EH (cell line): ENCODE measurements at regions not wholly inside any gene's neighbourhood (a gene's known extent, or its start where the extent isn't known, plus 50 kb on each side); places are given as distances from the start of the nearest gene placed in this dataset.

Experiments used
- DNase-seq: peaks from one replicate; pipeline ENCODE4 v3.0.0-alpha.2; 2015; ENCODE audit warnings: low read depth

DNA sequence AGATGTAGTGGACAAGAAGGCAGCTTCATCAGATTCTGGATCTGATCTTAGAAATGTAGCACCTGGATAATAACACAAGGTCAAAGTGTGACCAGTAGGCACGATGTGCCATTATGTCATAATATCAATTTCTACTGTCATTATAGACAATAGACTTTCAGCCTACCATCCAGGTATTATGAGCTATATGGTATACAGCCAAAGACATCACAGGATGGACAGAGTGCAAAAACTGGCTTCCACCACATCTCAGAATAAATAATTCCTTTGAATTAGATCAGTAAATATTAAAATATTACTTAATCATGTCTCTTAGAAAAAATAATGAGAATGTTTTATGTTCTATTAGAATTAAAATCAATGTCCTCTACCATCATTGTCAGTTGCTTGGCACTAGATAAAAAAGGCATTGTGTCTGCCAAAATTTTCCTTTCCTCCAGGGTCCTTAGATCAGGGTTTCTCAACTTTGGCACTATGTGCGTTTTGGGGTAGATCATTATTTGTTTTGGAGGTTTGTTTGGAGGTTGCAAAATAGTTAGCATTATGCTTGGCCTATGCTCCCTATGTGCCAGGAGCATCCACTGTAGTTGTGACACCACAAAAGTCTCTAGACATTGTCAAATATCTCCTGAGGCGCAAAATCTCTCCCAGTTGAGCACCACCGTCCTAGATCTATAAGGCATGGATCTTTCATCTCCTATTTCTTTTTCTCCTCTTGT is 86.7 kb upstream of the NRIP1 start:
- DNase-seq = no peak

- no peak for DNase-seq
Observed at GRCh38 chr21:15152591-15152990, 87.8 kb upstream of the NRIP1 start.

DNA sequence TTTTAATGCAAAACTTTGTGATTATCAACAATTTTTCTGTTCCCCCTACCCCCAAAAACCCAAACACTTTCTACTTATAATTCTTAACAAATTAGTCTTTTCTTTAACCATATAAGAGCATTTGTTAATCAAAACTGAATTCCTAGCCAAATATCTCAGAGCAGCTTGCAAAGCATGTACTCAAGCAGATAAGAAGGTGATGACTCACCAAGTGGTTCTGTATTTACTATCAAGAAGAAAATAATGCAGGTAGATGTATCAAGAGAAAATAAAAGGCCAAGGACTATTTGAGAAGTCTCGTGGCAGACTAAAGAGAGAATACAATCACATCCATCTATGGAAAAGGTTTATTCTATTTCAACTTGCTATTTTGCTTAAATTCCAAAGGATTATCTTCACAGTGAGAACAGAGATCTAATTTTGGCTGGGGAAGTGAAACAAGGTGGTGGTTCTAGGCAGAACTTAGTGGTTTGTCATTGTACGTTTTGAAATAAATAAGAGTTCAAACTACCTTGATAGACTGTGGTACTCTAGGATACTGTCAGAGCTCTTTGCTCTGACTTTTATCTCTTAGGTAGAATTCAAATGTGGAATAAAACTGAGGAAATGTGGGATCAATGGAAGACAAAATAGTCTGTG is 94.7 kb upstream of the NRIP1 start:
- DNase-seq = no peak

DNA sequence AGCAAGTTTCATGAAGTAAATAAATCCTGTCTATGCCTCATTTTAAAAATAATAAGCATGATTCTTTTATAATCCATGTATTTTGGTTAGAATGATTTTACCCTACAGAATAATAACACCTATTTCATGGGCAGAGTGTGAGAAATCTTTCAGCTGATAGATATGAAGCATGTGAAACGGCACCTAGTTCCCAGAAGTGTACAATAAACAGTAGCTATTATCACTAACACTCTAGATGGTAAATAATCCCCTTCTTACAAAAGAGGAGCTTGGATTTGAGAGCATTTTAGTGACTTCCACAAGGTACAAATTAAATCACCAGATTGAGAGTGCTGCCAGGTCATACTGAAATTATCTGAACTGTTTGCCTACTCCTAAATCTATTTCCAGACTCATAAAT is 95.3 kb upstream of the NRIP1 start:
- no peak for DNase-seq

- DNase-seq = no peak
Observed at GRCh38 chr21:15162921-15163320, 98.1 kb upstream of the NRIP1 start.

DNA sequence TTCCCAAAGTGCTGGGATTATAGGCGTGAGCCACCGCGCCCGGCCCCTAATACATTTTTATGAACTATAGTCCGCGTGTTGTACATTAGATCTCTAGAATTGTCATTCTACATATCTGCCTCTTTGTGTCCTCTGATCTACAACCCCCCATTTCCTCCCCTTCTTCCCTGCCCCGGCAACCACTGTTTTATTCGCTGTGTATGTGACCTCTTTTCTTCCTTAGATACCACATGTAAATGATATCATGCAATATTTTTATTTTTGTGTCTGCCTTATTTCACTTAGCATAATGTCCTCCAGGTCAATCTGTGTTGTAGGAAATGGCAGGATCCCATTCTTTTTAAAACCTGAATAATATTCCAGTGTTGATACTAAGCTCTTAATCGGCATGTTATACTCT is 99.5 kb upstream of the NRIP1 start:
- no peak for DNase-seq

- no peak for DNase-seq
Observed at GRCh38 chr21:15164678-15165303, 100.0 kb upstream of the NRIP1 start.

DNA sequence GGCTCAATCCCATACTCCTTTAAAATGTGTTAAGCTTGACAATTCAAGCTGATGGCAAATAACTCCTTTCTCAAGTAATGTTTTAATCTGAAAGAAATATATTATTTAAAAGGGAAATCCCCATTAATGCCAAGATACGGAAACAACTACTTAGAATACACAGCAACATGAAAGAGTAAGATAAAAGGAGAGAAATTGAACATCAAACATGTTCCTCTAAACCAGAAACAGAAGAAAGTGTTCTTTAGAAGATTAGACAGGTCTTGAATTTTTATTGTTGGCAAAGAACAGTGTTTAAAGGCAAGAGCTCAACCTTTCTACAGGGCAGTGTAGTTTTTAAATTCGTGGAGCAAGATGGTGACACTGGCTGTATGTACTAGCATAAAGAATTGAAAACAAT is 105.8 kb upstream of the NRIP1 start:
- no peak for DNase-seq

- no peak for DNase-seq
Observed at GRCh38 chr21:15171546-15171945, 106.7 kb upstream of the NRIP1 start.

- DNase-seq = no peak
Observed at GRCh38 chr21:15172963-15173362, 108.2 kb upstream of the NRIP1 start.

GRCh38 chr21:15174923-15175322 is 110.1 kb upstream of the NRIP1 start:
- DNase-seq = no peak

GRCh38 chr21:15182731-15183130 is 117.9 kb upstream of the NRIP1 start:
- DNase-seq = no peak

GRCh38 chr21:15183813-15184257 is 119.0 kb upstream of the NRIP1 start:
- no peak for DNase-seq

DNA sequence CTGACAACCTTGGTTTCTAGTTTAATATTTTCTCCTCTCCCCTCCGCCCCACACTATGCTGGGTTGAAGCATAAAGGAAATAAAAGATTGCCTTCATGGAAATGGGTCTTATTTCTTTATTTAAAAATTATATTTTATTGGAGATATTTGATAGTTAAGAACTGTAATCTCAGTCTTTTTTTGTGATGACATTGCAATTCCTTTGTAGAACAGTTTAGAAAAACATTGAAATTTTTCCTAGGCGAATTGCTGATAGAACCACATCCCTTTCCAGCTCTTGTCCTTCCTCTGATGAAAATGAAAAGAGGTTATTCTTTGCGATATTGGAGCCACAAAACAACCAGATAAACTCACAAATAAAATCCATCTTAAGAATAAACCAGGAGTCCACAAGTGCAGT is 125.6 kb upstream of the NRIP1 start:
- DNase-seq = no peak

GRCh38 chr21:15190837-15191236 is 126.0 kb upstream of the NRIP1 start:
- DNase-seq = no peak

DNA sequence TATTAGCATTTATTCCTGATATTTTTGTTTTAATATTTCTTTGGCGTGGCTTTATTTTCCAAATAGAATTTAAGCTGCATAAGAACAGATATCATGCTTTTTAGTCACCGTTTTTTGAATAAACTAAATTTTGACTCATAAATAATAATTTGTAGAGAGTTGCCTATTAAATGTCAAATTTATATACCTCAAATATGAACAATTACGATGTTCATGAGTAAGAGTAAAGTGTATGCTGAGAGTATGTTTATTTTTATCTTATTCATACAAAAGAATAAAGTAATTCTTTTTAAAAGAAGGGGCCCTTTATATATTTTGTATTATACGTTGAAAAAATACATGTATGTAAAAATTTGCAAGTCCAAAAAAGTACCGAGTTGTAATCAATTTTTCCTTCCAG is 126.5 kb upstream of the NRIP1 start:
- no peak for DNase-seq

DNA sequence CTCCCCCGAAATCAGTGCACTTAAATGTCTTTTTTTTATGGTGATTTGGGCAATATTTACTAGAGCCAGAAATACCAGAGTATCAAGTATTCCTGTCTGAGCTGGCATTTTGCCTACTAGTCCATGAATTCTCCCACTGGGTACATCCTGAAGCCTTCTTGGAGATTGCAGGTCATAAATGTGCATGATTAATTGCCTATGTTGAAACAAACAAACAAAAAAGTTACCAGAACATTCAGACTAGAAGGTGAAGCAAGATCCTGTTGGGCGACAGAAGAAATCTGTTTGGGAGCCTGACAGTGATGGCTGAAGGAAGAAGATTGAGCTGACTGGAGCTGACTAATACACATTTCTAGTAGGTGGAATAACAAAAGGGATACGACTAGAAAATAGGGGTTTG is 127.4 kb upstream of the NRIP1 start:
- peak; percentile 1 for DNase-seq

DNA sequence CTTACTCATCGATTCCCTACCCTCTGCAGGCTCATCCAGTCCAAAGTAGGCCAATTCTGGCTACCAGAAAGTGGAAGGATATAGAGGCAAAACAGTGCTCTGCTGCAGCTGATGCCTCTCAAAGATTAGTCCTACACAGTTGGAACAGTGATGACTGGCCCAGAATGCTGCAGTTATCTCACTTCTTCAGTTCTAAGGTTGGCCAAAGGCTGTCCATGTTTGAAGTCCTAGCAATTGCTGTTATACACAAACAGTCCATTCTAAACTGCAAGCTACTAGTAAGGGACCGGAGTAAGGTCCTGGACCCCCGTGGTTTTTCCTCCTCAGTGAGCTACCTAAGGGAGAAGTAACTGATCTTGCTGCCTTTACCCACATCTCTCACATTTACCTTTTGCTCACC is 129.1 kb upstream of the NRIP1 start:
- no peak for DNase-seq

GRCh38 chr21:15195104-15195503 is 130.3 kb upstream of the NRIP1 start:
- no peak for DNase-seq

DNA sequence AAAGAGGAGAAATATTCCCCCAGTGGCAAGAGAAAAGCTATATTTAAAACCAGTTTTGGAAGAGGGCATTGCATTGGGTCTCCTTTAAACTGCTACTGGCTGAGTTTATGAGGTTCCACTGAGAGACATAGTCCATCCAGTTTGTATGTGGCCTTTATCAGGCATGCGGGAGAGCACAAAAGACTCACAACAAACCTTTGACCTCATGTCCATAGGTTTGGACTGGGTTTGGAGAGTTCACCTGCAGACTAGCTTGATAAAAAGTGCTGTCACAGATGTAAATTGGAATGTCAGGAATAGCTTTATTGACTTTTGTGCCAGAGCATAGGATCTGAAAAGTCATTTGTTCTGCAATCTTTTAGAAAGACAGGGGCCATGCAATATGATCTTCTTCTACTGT is 131.0 kb upstream of the NRIP1 start:
- no peak for DNase-seq

- DNase-seq = no peak
Observed at GRCh38 chr21:15197696-15198095, 132.9 kb upstream of the NRIP1 start.

GRCh38 chr21:15199414-15200383 is 134.9 kb upstream of the NRIP1 start:
- no peak for DNase-seq
